CD14-positive monocyte (primary cell): ENCODE measurements at regions not wholly inside any gene's neighbourhood (a gene's known extent, or its start where the extent isn't known, plus 50 kb on each side); places are given as distances from the start of the nearest gene placed in this dataset.

Experiments used
- DNase-seq, 3 donors: peaks; one replicate each; pipeline ENCODE4 v3.0.0-alpha.2; 2011 to 2022
- H2AFZ ChIP-seq: 2 replicates; pipeline ENCODE4 v1.6.0; 2012; ENCODE audit warnings: mild to moderate bottlenecking, low read depth, low read length, inconsistent platforms; ENCODE audit not compliant: insufficient read depth, poor library complexity, severe bottlenecking
- H3K27ac ChIP-seq, 2 donors: 1 replicate in 1 of 2; 2 replicates in 1 of 2; pipeline ENCODE4 v1.5.1; 2012 to 2013; ENCODE audit warnings: low read length in 2 of 2, control low read depth in 1 of 2, inconsistent platforms in 1 of 2, low read depth in 1 of 2, mild to moderate bottlenecking in 1 of 2
- H3K27me3 ChIP-seq, 2 donors: one replicate each; pipeline versions ENCODE4 v1.6.0 to v1.6.1; 2011 to 2013; ENCODE audit warnings: low read length in 2 of 2; ENCODE audit not compliant: control insufficient read depth in 2 of 2, insufficient read depth in 2 of 2
- H3K36me3 ChIP-seq, 2 donors: replicated peaks in 1 of 2; 1 replicate in 1 of 2; 2 replicates in 1 of 2; pipeline versions ENCODE4 v1.5.1 to v1.6.1; 2012 to 2013; ENCODE audit warnings: low read length in 2 of 2, control low read depth in 1 of 2, inconsistent platforms in 1 of 2, mild to moderate bottlenecking in 1 of 2; ENCODE audit not compliant: insufficient read depth in 2 of 2, control insufficient read depth in 1 of 2
- H3K4me1 ChIP-seq, 2 donors: 1 replicate in 1 of 2; 2 replicates in 1 of 2; pipeline versions ENCODE4 v1.5.1 to v1.6.1; 2012 to 2013; ENCODE audit warnings: low read length in 2 of 2, control low read depth in 1 of 2, inconsistent platforms in 1 of 2, mild to moderate bottlenecking in 1 of 2, moderate library complexity in 1 of 2; ENCODE audit not compliant: insufficient read depth in 2 of 2, control insufficient read depth in 1 of 2
- H3K4me2 ChIP-seq: replicated peaks from 2 replicates; pipeline ENCODE3; 2012; ENCODE audit warnings: low read length, moderate library complexity, mild to moderate bottlenecking; ENCODE audit not compliant: poor library complexity, severe bottlenecking; ENCODE audit errors: extremely low read depth
- H3K4me3 ChIP-seq, 3 experiments: fragments of 200-600 bp in 1 of 3; sonication (generic) in 1 of 3; replicated peaks in 1 of 3; 1 replicate in 2 of 3; 2 replicates in 1 of 3; pipeline ENCODE4 v1.5.1; 2011 to 2013; ENCODE audit warnings: low read length in 3 of 3, mild to moderate bottlenecking in 3 of 3, control low read depth in 2 of 3, low read depth in 2 of 3, inconsistent platforms in 1 of 3, moderate library complexity in 1 of 3
- H3K79me2 ChIP-seq: 2 replicates; pipeline ENCODE4 v1.6.0; 2012; ENCODE audit warnings: mild to moderate bottlenecking, control low read depth, inconsistent platforms, low read length, moderate library complexity; ENCODE audit not compliant: insufficient read depth
- H3K9ac ChIP-seq: 2 replicates; pipeline ENCODE4 v1.6.0; 2017; ENCODE audit warnings: low read length, mild to moderate bottlenecking; ENCODE audit not compliant: insufficient read depth, poor library complexity, severe bottlenecking
- H3K9me3 ChIP-seq, 2 donors: replicated peaks in 1 of 2; 1 replicate in 1 of 2; 2 replicates in 1 of 2; pipeline versions ENCODE4 v1.5.1 to v1.6.1; 2012 to 2013; ENCODE audit warnings: low read length in 2 of 2, control low read depth in 1 of 2; ENCODE audit not compliant: control insufficient read depth in 1 of 2, insufficient read depth in 1 of 2
- H4K20me1 ChIP-seq: 2 replicates; pipeline ENCODE4 v1.6.0; 2012; ENCODE audit warnings: mild to moderate bottlenecking, low read length, control low read depth, moderate library complexity; ENCODE audit not compliant: insufficient read depth
- H3K27ac Mint-ChIP-seq, 7 donors: one replicate each; pipeline ENCODE4 v1.8.0; 2020; ENCODE audit warnings: mild to moderate bottlenecking in 7 of 7, mixed read lengths in 7 of 7, moderate library complexity in 6 of 7, inconsistent platforms in 2 of 7
- H3K27me3 Mint-ChIP-seq, 3 donors: one replicate each; pipeline ENCODE4 v1.8.0; 2021 to 2022; ENCODE audit warnings: low read depth in 3 of 3, mild to moderate bottlenecking in 3 of 3, mixed read lengths in 3 of 3, moderate library complexity in 3 of 3, inconsistent platforms in 1 of 3
- H3K36me3 Mint-ChIP-seq, 2 donors: one replicate each; pipeline ENCODE4 v1.8.0; 2020; ENCODE audit warnings: mixed read lengths in 2 of 2, inconsistent platforms in 1 of 2, mild to moderate bottlenecking in 1 of 2
- H3K4me1 Mint-ChIP-seq: one replicate; pipeline ENCODE4 v1.8.0; 2020; ENCODE audit warnings: mild to moderate bottlenecking, mixed read lengths
- H3K4me3 Mint-ChIP-seq, 2 donors: one replicate each; pipeline ENCODE4 v1.8.0; 2020; ENCODE audit warnings: mild to moderate bottlenecking in 2 of 2, mixed read lengths in 2 of 2, moderate library complexity in 1 of 2
- H3K9me3 Mint-ChIP-seq, 7 donors: one replicate each; pipeline ENCODE4 v1.8.0; 2020 to 2022; ENCODE audit warnings: mixed read lengths in 7 of 7, mild to moderate bottlenecking in 6 of 7, moderate library complexity in 6 of 7, inconsistent platforms in 2 of 7
- CTCF ChIP-seq: fragments of 200-600 bp; IDR thresholded peaks from one replicate; pipeline ENCODE4 v1.8.0; 2022; ENCODE audit warnings: antibody characterized with exemption, mild to moderate bottlenecking
- WGBS: methylation state at CpG from one replicate; pipeline ENCODE4 v1.1.5; 2013; ENCODE audit warnings: missing lambda C conversion rate; ENCODE audit not compliant: insufficient coverage; 5-methylcytosine and 5-hydroxymethylcytosine counted together
- intact Hi-C, 2 donors: fragments of 100-400 bp; cut with micrococcal nuclease; formaldehyde crosslinking; loops; one replicate each; pipeline versions ENCODE4 v1.15.0 to v1.15.1; 2023

GRCh38 chr10:64089648-64090047, 568.4 kb downstream of the REEP3 start:
- H2AFZ ChIP-seq, result no peak overlapping the region
- no peaks in the 10 kb centered on the region for H3K36me3 ChIP-seq
- no peak overlapping the region for H3K4me3 Mint-ChIP-seq
- no peaks in the 10 kb centered on the region for H3K9me3 ChIP-seq
- intact Hi-C loops, result no loop called here
- WGBS, result 54% methylated on average over 2 of the region's 2 CpGs
- no peak for TF ChIP-seq CTCF
- H3K9ac ChIP-seq, result no peak overlapping the region
- H3K27me3 ChIP-seq, result no peaks in the 10 kb centered on the region
- H3K27ac Mint-ChIP-seq, result no peak overlapping the region
- peaks cover 0 to 2% (median 0%) of the 10 kb centered on the region in 3 donors for H3K27me3 Mint-ChIP-seq
- no peak overlapping the region for H3K27ac ChIP-seq
- no peak for DNase-seq
- H3K79me2 ChIP-seq, result no peaks in the 10 kb centered on the region
- no peak overlapping the region for H3K4me2 ChIP-seq
- H3K4me1 ChIP-seq, result no peaks in the 10 kb centered on the region
- no peaks in the 10 kb centered on the region for H3K36me3 Mint-ChIP-seq
- no peaks in the 10 kb centered on the region for H3K4me1 Mint-ChIP-seq
- H3K9me3 Mint-ChIP-seq, result peaks cover 0 to 2% (median 0%) of the 10 kb centered on the region in 7 donors
- no peaks in the 10 kb centered on the region for H4K20me1 ChIP-seq
- H3K4me3 ChIP-seq, result no peak overlapping the region

GRCh38 chr10:64090865-64091264, 569.7 kb downstream of the REEP3 start:
- no peak overlapping the region for H3K27ac Mint-ChIP-seq
- H3K27me3 Mint-ChIP-seq, result peaks cover 0 to 2% (median 0%) of the 10 kb centered on the region in 3 donors
- intact Hi-C loops, result no loop called here
- Histone ChIP-seq H3K36me3 (no peaks in the 10 kb centered on the region), H3K27ac (no peak overlapping the region), H3K27me3 (no peaks in the 10 kb centered on the region), H3K4me2 (no peak overlapping the region), H3K4me3 (no peak overlapping the region), H3K79me2 (no peaks in the 10 kb centered on the region), H2AFZ (no peak overlapping the region), H4K20me1 (no peaks in the 10 kb centered on the region), H3K9me3 (no peaks in the 10 kb centered on the region), H3K4me1 (no peaks in the 10 kb centered on the region), H3K9ac (no peak overlapping the region)
- H3K9me3 Mint-ChIP-seq, result peaks cover 0 to 2% (median 0%) of the 10 kb centered on the region in 7 donors
- no CpG with 5 or more reads among the region's 3 CpGs for WGBS
- no peak overlapping the region for H3K4me3 Mint-ChIP-seq
- DNase-seq, result no peak
- H3K36me3 Mint-ChIP-seq, result no peaks in the 10 kb centered on the region
- H3K4me1 Mint-ChIP-seq, result no peaks in the 10 kb centered on the region
- TF ChIP-seq CTCF, result no peak
